Neural cell (in vitro differentiated cells): ENCODE measurements at regions not wholly inside any gene's neighbourhood (a gene's known extent, or its start where the extent isn't known, plus 50 kb on each side); places are given as distances from the start of the nearest gene placed in this dataset.

ENCODE experiments used
- H2AFZ ChIP-seq: fragments of 200-600, 300-800 bp; sonication (generic), shearing (Covaris generic); 2 replicates; pipeline ENCODE4 v1.6.0; 2014; ENCODE audit warnings: low read depth, mild to moderate bottlenecking, antibody characterized with exemption, low read length, moderate library complexity
- H3F3A ChIP-seq: fragments of 200-600 bp; shearing (Covaris generic); 2 replicates; pipeline ENCODE4 v1.6.1; 2016; ENCODE audit warnings: mild to moderate bottlenecking, moderate library complexity, mixed read lengths, antibody characterized with exemption, low read length; ENCODE audit not compliant: insufficient read depth, poor library complexity, severe bottlenecking
- H3K27ac ChIP-seq: fragments of 200-600, 300-800 bp; sonication (generic), shearing (Covaris generic); 2 replicates; pipeline ENCODE4 v1.5.1; 2014; ENCODE audit warnings: mild to moderate bottlenecking, low read length, moderate library complexity
- H3K27me3 ChIP-seq: fragments of 300-800, 200-600 bp; sonication (generic), shearing (Covaris generic); 2 replicates; pipeline ENCODE4 v1.6.0; 2014; ENCODE audit warnings: mild to moderate bottlenecking, low read depth, low read length, moderate library complexity; ENCODE audit not compliant: insufficient read depth
- H3K36me3 ChIP-seq: fragments of 300-800, 200-600 bp; sonication (generic), shearing (Covaris generic); 2 replicates; pipeline ENCODE4 v1.5.1; 2014; ENCODE audit warnings: mild to moderate bottlenecking, antibody characterized with exemption, low read length, moderate library complexity; ENCODE audit not compliant: insufficient read depth
- H3K4me2 ChIP-seq: fragments of 300-800, 200-600 bp; sonication (generic), shearing (Covaris generic); 2 replicates; pipeline ENCODE4 v1.6.0; 2014; ENCODE audit warnings: mild to moderate bottlenecking, low read length
- H3K4me3 ChIP-seq: fragments of 300-800, 200-600 bp; sonication (generic), shearing (Covaris generic); 2 replicates; pipeline ENCODE4 v1.5.1; 2014; ENCODE audit warnings: mild to moderate bottlenecking, low read length, moderate library complexity
- H3K79me2 ChIP-seq: fragments of 200-600 bp; shearing (Covaris generic); replicated peaks from 2 replicates; pipeline ENCODE4 v1.6.0; 2014; ENCODE audit warnings: mild to moderate bottlenecking, low read length, moderate library complexity; ENCODE audit not compliant: insufficient read depth
- H3K9ac ChIP-seq: fragments of 300-800, 200-600 bp; sonication (generic), shearing (Covaris generic); 2 replicates; pipeline ENCODE4 v1.6.1; 2016; ENCODE audit warnings: mild to moderate bottlenecking, low read length, mixed read lengths
- H3K9me2 ChIP-seq: fragments of 200-600 bp; shearing (Covaris generic); 2 replicates; pipeline ENCODE4 v1.6.1; 2016; ENCODE audit warnings: mild to moderate bottlenecking, low read length, mixed read lengths; ENCODE audit not compliant: insufficient read depth
- H3K9me3 ChIP-seq: fragments of 200-600, 300-800 bp; sonication (generic), shearing (Covaris generic); 2 replicates; pipeline ENCODE4 v1.6.1; 2016; ENCODE audit warnings: mild to moderate bottlenecking, mixed run types, low read length, moderate library complexity, mixed read lengths
- H4K20me1 ChIP-seq: fragments of 200-600 bp; shearing (Covaris generic); 2 replicates; pipeline ENCODE4 v1.6.1; 2016; ENCODE audit warnings: mild to moderate bottlenecking, mixed run types; ENCODE audit not compliant: insufficient read depth
- CTCF ChIP-seq: fragments of 450-650 bp; IDR thresholded peaks from 2 replicates; pipeline ENCODE4 v1.5.1; 2014; ENCODE audit warnings: antibody characterized with exemption, mild to moderate bottlenecking, moderate library complexity; ENCODE audit not compliant: poor library complexity, severe bottlenecking
- EP300 ChIP-seq: fragments of 450-650 bp; conservative IDR thresholded peaks from 2 replicates; pipeline ENCODE4 v1.6.1; 2014; ENCODE audit warnings: antibody characterized with exemption, mild to moderate bottlenecking, moderate library complexity; ENCODE audit not compliant: poor library complexity, severe bottlenecking
- EZH2 ChIP-seq: fragments of 200-600, 300-800 bp; shearing (Covaris generic), sonication (generic); IDR thresholded peaks from 2 replicates; pipeline ENCODE4 v1.6.1; 2014; ENCODE audit warnings: antibody characterized with exemption, low read length, borderline replicate concordance, mild to moderate bottlenecking; ENCODE audit not compliant: insufficient read depth, poor library complexity, severe bottlenecking
- MXI1 ChIP-seq: fragments of 450-650 bp; conservative IDR thresholded peaks from 2 replicates; pipeline ENCODE4 v1.6.1; 2014; ENCODE audit warnings: antibody characterized with exemption, mild to moderate bottlenecking; ENCODE audit not compliant: poor library complexity, severe bottlenecking
- POLR2AphosphoS5 ChIP-seq: IDR thresholded peaks from 2 replicates; pipeline ENCODE4 v1.6.1; 2012
- RAD21 ChIP-seq: fragments of 450-650 bp; conservative IDR thresholded peaks from 2 replicates; pipeline ENCODE4 v1.6.1; 2014; ENCODE audit warnings: antibody characterized with exemption, mild to moderate bottlenecking, moderate library complexity
- SMC3 ChIP-seq: fragments of 450-650 bp; conservative IDR thresholded peaks from 2 replicates; pipeline ENCODE4 v1.6.1; 2014; ENCODE audit warnings: antibody characterized with exemption, mild to moderate bottlenecking, moderate library complexity; ENCODE audit not compliant: poor library complexity
- TAF1 ChIP-seq: IDR thresholded peaks from 2 replicates; pipeline ENCODE4 v1.6.1; 2012; ENCODE audit warnings: low read depth
- TF ChIP-seq, protein P1 (sequence below): IDR thresholded peaks from 2 replicates; pipeline ENCODE4 v1.6.1; 2012; ENCODE audit warnings: borderline replicate concordance

- TF ChIP-seq CTCF (peak; percentile 71), EP300 (no peak), MXI1 (no peak), POLR2AphosphoS5 (no peak), SMC3 (peak; percentile 66), TAF1 (no peak), RAD21 (peak; percentile 73), EZH2 (no peak)
- TF ChIP-seq, protein P1, sequence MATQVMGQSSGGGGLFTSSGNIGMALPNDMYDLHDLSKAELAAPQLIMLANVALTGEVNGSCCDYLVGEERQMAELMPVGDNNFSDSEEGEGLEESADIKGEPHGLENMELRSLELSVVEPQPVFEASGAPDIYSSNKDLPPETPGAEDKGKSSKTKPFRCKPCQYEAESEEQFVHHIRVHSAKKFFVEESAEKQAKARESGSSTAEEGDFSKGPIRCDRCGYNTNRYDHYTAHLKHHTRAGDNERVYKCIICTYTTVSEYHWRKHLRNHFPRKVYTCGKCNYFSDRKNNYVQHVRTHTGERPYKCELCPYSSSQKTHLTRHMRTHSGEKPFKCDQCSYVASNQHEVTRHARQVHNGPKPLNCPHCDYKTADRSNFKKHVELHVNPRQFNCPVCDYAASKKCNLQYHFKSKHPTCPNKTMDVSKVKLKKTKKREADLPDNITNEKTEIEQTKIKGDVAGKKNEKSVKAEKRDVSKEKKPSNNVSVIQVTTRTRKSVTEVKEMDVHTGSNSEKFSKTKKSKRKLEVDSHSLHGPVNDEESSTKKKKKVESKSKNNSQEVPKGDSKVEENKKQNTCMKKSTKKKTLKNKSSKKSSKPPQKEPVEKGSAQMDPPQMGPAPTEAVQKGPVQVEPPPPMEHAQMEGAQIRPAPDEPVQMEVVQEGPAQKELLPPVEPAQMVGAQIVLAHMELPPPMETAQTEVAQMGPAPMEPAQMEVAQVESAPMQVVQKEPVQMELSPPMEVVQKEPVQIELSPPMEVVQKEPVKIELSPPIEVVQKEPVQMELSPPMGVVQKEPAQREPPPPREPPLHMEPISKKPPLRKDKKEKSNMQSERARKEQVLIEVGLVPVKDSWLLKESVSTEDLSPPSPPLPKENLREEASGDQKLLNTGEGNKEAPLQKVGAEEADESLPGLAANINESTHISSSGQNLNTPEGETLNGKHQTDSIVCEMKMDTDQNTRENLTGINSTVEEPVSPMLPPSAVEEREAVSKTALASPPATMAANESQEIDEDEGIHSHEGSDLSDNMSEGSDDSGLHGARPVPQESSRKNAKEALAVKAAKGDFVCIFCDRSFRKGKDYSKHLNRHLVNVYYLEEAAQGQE: no peak
- Histone ChIP-seq H4K20me1 (no peaks in the 10 kb centered on the region), H3K9me2 (no peaks in the 10 kb centered on the region), H3K9ac (no peak overlapping the region), H2AFZ (no peak overlapping the region), H3K27me3 (no peaks in the 10 kb centered on the region), H3K36me3 (no peaks in the 10 kb centered on the region), H3K79me2 (no peaks in the 10 kb centered on the region), H3F3A (no peaks in the 10 kb centered on the region), H3K27ac (no peak overlapping the region), H3K4me3 (no peak overlapping the region), H3K9me3 (no peaks in the 10 kb centered on the region), H3K4me2 (no peak overlapping the region)
Observed at GRCh38 chr10:57849691-57850357, 417.9 kb downstream of the IPMK start.

DNA sequence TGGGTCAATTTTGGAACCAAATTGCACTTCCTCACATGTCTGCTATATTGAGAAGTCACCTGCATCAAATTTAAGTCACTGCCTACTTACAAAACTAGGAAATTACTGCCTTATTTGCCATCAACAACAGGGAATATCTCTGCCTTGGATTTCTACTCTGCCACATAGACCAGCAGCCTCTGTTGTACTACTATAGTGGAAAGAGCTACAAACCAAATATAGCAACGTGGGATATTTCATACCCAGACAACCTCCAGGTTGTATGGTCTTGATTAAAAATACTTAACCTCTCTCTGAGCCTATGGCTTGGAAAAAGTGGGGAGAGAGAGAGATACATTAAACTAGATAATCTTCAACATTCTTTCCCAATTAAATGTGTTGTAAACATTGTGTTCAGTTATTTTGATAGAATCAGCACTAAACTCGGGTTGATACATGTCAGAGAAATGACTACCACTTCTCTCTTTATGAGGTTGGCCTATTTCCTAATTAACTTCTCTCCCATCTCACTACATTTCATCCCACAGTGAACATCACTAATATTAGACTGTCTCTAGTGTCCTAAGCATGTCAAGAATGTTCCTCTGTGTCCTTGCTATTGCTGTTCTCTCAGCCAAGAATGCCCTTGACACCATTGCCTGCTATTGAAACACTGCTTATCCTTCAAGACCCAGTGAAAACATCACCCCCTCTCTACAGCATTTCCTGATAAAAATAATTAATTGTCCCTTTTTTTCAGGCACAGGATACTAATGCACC lies 421.2 kb downstream of the IPMK start:
- Histone ChIP-seq H3K4me3 (no peak overlapping the region), H3K27ac (no peak overlapping the region), H3K9me3 (no peaks in the 10 kb centered on the region), H3K9ac (no peak overlapping the region), H3K27me3 (no peaks in the 10 kb centered on the region), H3K79me2 (no peaks in the 10 kb centered on the region), H4K20me1 (no peaks in the 10 kb centered on the region), H3K9me2 (no peaks in the 10 kb centered on the region), H3K36me3 (no peaks in the 10 kb centered on the region), H2AFZ (no peak overlapping the region), H3K4me2 (no peak overlapping the region), H3F3A (no peaks in the 10 kb centered on the region)
- TF ChIP-seq POLR2AphosphoS5: no peak
- TF ChIP-seq CTCF: no peak
- TF ChIP-seq EZH2: no peak
- TF ChIP-seq EP300: no peak
- no peak for TF ChIP-seq TAF1
- TF ChIP-seq, protein P1: no peak
- no peak for TF ChIP-seq RAD21
